Loucy (cell line): ENCODE measurements at regions not wholly inside any gene's neighbourhood (a gene's known extent, or its start where the extent isn't known, plus 50 kb on each side); places are given as distances from the start of the nearest gene placed in this dataset.
A peak's percentile ranks its signal among the peaks of the same experiment; 100 is the strongest.

ENCODE experiments used
- CTCF ChIP-seq: fragments of 200-600 bp; sonication (generic); conservative IDR thresholded peaks from 2 replicates; pipeline ENCODE4 v1.5.1; 2014; ENCODE audit warnings: mild to moderate bottlenecking, antibody characterized with exemption, low read length
- EZH2phosphoT487 ChIP-seq: fragments of 200-600 bp; IDR thresholded peaks from 2 replicates; pipeline ENCODE4 v1.6.1; 2018; ENCODE audit warnings: antibody characterized with exemption, mild to moderate bottlenecking, moderate library complexity, borderline replicate concordance

GRCh38 chr1:60170709-60171108 lies 97.1 kb upstream of the C1orf87 start:
- TF ChIP-seq CTCF (0 out of 2 replicates have a peak, but pooled peaks have one; percentile 10), EZH2phosphoT487 (no peak)
